HS-27A (cell line): ENCODE measurements at regions not wholly inside any gene's neighbourhood (a gene's known extent, or its start where the extent isn't known, plus 50 kb on each side); places are given as distances from the start of the nearest gene placed in this dataset.
"Not testable (repeated sequence)": the region's sequence is repeated elsewhere in the genome, so short reads cannot be mapped to it uniquely, and the experiment has no call there.

Source experiments
- DNase-seq: peaks from one replicate; pipeline ENCODE4 v3.0.0-alpha.2; 2012; ENCODE audit warnings: low read depth, missing footprints

DNA sequence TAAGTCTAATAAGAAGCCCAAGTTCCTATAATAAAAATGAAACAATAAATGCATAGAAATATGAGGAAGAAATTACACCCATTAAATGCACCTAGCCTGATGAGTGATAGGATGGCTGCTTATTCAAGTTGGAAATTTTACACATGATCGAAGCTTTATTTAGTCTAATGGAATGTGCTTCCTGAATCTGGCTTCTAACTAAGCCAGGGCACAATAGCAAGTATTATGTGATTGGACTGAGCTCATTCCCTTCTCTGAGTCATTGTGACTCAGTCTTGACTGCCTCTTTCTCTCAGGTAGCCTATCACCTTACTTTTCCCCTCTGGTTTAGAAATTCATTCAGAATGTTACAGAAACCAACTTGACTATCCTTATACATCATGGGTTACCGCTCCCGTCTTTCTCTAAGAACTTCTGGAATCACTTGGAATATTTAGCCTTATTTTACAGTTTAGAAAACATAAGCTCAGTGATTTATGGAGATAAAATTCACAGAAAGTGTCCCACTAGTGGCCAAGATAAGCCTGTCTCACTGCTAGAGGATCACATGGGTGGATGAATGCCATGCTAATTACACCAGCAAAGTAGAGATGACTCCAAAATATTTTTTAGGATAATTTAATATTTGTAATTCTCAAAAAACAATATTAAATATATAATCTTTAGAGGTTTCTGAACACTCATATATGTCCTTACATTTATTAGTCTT lies 505.3 kb upstream of the JAG1 start:
- DNase-seq = peak; percentile 42

- no peak for DNase-seq
Measured at GRCh38 chr20:11180186-11180585, 506.4 kb upstream of the JAG1 start.

GRCh38 chr20:11181129-11181528 lies 507.3 kb upstream of the JAG1 start:
- DNase-seq = not testable (repeated sequence)

- no peak for DNase-seq
Measured at GRCh38 chr20:11181966-11182365, 508.2 kb upstream of the JAG1 start.

- no peak for DNase-seq
Measured at GRCh38 chr20:11182720-11183119, 508.9 kb upstream of the JAG1 start.

DNA sequence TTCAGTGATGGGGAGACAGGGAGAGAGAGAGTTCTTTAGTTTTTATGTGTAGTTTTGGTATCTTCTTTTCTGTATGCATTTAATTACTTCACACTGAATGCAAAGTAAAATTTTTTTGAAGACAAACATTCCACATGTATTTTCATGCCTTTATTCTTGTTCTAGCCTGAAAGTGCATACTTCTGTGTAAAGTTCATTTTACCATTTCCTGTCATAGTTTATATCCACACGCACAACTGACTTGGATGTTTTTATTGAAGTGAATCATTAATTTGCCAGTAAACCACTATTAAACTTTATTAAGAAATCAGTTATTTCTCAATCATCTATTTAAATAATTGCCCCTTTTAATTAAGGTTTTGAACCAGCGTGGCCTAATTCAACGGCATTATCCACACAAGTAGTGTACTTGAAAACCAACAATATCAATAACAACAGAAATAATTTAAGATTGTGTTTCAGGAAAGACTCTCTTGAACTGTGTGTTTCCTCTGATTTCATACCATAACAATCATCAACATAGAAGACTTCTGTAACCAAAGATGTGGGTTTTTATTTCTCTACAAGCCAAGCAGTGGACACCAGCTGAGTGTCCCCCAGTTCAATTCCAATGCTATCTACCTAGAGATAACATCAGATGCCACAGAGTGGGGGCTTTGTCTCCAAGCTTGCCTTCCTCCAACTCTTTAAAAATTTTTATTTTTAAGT lies 512.7 kb upstream of the JAG1 start:
- no peak for DNase-seq

GRCh38 chr20:11188843-11189603 lies 515.2 kb upstream of the JAG1 start:
- no peak for DNase-seq

- DNase-seq = no peak
Measured at GRCh38 chr20:11190741-11191140, 516.9 kb upstream of the JAG1 start.

DNA sequence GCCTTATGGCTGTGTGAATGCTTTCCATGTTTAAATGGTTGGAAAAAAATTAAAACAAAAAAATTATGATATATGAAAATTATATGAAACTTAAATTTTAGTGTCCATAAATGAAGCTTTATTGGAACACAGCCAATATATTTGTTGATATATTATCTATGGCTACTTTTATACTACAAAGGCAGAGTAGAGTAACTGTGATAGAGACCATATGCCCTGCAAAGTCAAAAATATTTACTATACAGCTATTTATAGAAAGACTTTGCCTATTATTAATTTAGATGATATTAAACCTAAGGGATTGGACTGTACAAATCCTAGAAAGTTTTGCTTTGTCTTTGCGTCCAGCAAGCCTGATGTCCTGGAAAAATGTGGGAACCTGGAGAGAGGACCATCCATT lies 518.3 kb upstream of the JAG1 start:
- DNase-seq = no peak

DNA sequence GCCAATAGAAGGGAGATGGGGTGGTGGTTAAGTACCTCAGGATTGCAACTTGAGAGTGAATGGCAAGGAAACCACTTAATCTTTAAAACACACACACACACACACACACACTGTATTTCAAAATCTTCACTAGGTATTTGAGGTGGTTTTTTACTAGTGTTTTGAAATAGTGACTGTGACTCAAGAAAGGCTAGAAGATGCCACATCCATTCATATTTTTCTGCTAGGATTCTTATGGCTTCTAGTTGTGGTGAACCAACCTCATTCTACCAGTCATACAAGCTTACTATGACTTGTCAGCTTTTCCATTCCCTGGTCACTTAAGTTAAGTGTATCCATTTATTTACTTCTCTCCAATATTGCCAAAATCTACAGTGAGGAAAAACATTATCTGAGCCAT lies 519.4 kb upstream of the JAG1 start:
- no peak for DNase-seq

GRCh38 chr20:11195169-11195568 lies 521.4 kb upstream of the JAG1 start:
- DNase-seq = no peak

GRCh38 chr20:11195899-11196558 lies 522.2 kb upstream of the JAG1 start:
- DNase-seq = no peak

DNA sequence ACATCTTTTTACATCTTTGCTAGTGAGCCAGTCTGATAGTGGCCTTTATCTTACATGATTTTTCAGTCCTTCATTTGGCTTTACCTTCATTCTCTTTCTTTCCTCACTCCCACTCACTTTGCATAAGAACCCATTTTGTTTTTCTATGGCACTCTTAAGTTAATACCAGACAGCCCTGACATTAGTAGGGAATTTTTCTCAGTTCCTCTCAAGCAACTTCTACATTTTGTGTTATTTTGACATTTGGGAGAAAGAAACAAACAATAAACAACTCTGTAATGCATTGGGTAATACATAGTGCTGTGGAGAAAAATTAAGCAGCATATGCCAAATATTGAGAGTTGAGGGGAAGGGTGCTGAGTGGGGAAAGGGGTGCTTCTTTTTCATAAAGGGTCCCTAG lies 524.1 kb upstream of the JAG1 start:
- no peak for DNase-seq

GRCh38 chr20:11200423-11200822 lies 526.6 kb upstream of the JAG1 start:
- no peak for DNase-seq

- no peak for DNase-seq
Measured at GRCh38 chr20:11204926-11205768, 531.3 kb upstream of the JAG1 start.

DNA sequence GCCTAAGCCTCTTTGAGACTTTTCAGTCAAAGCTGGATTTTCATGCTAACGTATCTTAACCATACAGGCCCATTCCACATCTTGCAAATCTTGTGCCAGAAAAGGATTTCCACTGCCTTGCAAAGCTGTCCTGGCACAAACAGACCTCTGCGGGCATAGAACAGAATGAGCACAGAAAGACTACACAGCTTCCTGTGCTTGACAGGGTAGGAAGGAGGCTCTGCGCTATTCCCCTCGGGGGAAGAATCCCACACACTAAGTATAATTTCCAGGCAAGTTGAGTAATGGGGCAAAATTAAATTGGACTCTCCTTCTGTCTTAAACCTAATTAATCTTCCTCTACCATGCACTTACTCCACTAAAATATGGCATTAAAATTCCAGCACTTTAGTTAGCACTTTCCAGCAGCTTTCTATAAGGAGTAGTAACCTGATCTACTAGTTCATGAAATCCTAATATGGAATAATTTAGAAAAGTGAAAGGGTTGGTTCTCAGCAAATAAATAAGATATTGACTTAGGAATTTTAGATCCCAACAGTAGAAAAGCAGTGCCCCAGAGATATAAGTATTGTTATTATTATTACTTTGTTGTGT lies 532.1 kb upstream of the JAG1 start:
- DNase-seq = no peak

- peak; percentile 74 for DNase-seq
Measured at GRCh38 chr20:11207749-11208502, 534.1 kb upstream of the JAG1 start.

- DNase-seq = no peak
Measured at GRCh38 chr20:11210611-11211010, 536.8 kb upstream of the JAG1 start.

- DNase-seq = no peak
Measured at GRCh38 chr20:11212272-11212671, 538.5 kb upstream of the JAG1 start.

DNA sequence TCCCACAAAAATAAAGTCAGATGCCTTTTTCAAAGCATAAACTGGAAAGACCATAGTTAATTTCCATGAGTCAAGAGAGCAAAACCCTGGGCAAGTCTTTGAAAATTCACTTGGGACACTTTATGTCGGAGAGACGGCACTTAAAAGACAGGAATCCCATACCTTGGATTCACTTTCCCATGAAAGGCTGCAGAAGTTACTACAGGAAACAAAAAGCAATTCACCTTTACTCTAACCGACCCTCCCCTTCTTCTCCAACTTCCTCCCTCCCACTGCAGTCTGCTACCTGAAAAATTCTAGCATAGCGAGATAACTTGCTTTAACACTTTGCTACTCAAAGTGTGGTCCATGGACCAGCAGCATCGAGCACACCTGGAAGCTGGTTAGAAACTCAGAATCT lies 539.1 kb upstream of the JAG1 start:
- no peak for DNase-seq
